ENCODE measurements at regions not wholly inside any gene's neighbourhood (a gene's known extent, or its start where the extent isn't known, plus 50 kb on each side); places are given as distances from the start of the nearest gene placed in this dataset.

DNA sequence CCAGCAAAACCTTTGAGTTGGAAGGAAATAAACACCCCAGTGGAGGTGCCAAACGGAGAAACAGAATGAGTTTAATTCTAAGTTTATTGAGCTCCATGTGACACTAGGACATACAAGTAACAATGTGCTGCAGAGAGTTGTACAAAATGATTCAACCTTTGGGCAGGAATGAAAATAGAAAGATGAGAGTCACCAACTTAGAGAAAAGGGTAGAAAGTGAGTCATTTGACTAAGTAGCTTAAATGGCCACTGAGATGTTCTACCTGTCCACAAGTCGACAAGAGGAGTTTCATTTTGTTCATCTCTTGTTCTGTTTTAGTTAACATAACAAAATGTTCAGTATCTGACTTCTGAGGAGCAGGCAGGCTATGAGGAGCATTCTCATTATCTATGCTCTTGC, 284.7 kb downstream of the NR2F1-AS1 start:
- Histone ChIP-seq H3K9me3 (replicated peaks; ENCODE audit: control insufficient read depth, insufficient read depth, low read length) (no peaks in the 10 kb centered on the region), H2AFZ (ENCODE audit: low read depth, low read length) (no peak overlapping the region), H3K36me3 (ENCODE audit: control insufficient read depth in 2 of 2, extremely low read depth in 1 of 2, insufficient read depth in 2 of 2, low read length in 2 of 2) (no peaks in the 10 kb centered on the region), H3K9ac (replicated peaks; ENCODE audit: extremely low read depth, insufficient read depth, low read length) (no peak overlapping the region), H3K27ac (ENCODE audit: insufficient read depth, low read depth, low read length) (no peak overlapping the region), H3K79me2 (ENCODE audit: control insufficient read depth, insufficient read depth, low read length) (no peaks in the 10 kb centered on the region), H3K27me3 (ENCODE audit: control insufficient read depth in 2 of 2, insufficient read depth in 2 of 2, low read length in 2 of 2) (no peaks in the 10 kb centered on the region), H3K9me1 (replicated peaks; ENCODE audit: control insufficient read depth, extremely low read depth, insufficient read depth, low read length) (no peaks in the 10 kb centered on the region), H3K4me3 (replicated peaks in 1 of 3; ENCODE audit: insufficient read depth in 1 of 3, low read depth in 1 of 3, low read length in 3 of 3) (no peak overlapping the region), H3K4me1 (ENCODE audit: control insufficient read depth, extremely low read depth, insufficient read depth, low read length) (no peaks in the 10 kb centered on the region), H3K4me2 (ENCODE audit: insufficient read depth, low read length) (no peak overlapping the region), H4K20me1 (replicated peaks; ENCODE audit: control insufficient read depth, extremely low read depth, insufficient read depth, low read length) (no peaks in the 10 kb centered on the region)
- dilution Hi-C loops (cut with MboI; ENCODE audit: extremely low pct_ligation_motif_present, low sequenced_read_pairs): no loop called here
- no peak for FAIRE-seq
- ChIA-PET CTCF (no interaction called here), POLR2A (no interaction called here)
- no TSS peak for BruUV-seq (replicated peaks)
- peak; percentile 21 for DNase-seq (ENCODE audit: low read depth, low spot score)
- intact Hi-C loops (cut with micrococcal nuclease): no loop called here
- no peak for TF ChIP-seq POLR2A (IDR thresholded peaks at IDR 0.05; ENCODE audit: low read depth, low read length)
- TF ChIP-seq JUN (IDR thresholded peaks at IDR 0.05; ENCODE audit: borderline replicate concordance, insufficient read depth, insufficient read length, low read depth): no peak
- TF ChIP-seq FOS (IDR thresholded peaks at IDR 0.05; ENCODE audit: borderline replicate concordance, insufficient read depth, low read length): no peak
- TF ChIP-seq, protein P1, sequence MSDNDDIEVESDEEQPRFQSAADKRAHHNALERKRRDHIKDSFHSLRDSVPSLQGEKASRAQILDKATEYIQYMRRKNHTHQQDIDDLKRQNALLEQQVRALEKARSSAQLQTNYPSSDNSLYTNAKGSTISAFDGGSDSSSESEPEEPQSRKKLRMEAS (IDR thresholded peaks at IDR 0.05; ENCODE audit: insufficient read depth, insufficient read length): no peak
- TF ChIP-seq, protein P2, sequence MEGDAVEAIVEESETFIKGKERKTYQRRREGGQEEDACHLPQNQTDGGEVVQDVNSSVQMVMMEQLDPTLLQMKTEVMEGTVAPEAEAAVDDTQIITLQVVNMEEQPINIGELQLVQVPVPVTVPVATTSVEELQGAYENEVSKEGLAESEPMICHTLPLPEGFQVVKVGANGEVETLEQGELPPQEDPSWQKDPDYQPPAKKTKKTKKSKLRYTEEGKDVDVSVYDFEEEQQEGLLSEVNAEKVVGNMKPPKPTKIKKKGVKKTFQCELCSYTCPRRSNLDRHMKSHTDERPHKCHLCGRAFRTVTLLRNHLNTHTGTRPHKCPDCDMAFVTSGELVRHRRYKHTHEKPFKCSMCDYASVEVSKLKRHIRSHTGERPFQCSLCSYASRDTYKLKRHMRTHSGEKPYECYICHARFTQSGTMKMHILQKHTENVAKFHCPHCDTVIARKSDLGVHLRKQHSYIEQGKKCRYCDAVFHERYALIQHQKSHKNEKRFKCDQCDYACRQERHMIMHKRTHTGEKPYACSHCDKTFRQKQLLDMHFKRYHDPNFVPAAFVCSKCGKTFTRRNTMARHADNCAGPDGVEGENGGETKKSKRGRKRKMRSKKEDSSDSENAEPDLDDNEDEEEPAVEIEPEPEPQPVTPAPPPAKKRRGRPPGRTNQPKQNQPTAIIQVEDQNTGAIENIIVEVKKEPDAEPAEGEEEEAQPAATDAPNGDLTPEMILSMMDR (IDR thresholded peaks at IDR 0.05; ENCODE audit: extremely low read depth in 1 of 2, insufficient read depth in 1 of 2, low read depth in 1 of 2, low read length in 2 of 2): no peak
- TF ChIP-seq EZH2 (IDR thresholded peaks at IDR 0.05; ENCODE audit: borderline replicate concordance, low read depth, low read length, severe bottlenecking): no peak
- TF ChIP-seq POLR2AphosphoS5 (IDR thresholded peaks at IDR 0.05; ENCODE audit: insufficient read depth, low read depth, low read length): no peak
- no peak for TF ChIP-seq GATA2 (IDR thresholded peaks at IDR 0.05; ENCODE audit: insufficient read depth, insufficient read length, low read depth, low read length)
- no peak for TF ChIP-seq MYC (IDR thresholded peaks at IDR 0.05; ENCODE audit: low read depth, low read length)

Data from endothelial cell of umbilical vein (primary cell).